Activated CD8-positive, alpha-beta memory T cell treated with anti-CD3 and anti-CD28 coated beads, Interleukin-2, amount 10 ng/mL, durations not matched to agents 7 days and 5 days (primary cell): ENCODE measurements at regions not wholly inside any gene's neighbourhood (a gene's known extent, or its start where the extent isn't known, plus 50 kb on each side); places are given as distances from the start of the nearest gene placed in this dataset.
"Not testable (repeated sequence)": the region's sequence is repeated elsewhere in the genome, so short reads cannot be mapped to it uniquely, and the experiment has no call there.

Experiments used
- ATAC-seq: fragments of 150-1000 bp; cut with Tn5 transposase; one replicate; pipeline ENCODE4 v1.10.0; 2021; ENCODE audit warnings: moderate library complexity
- CTCF ChIA-PET: fragments of 350-600 bp; sonication (Branson Sonifier 250); formaldehyde crosslinking; loops from one replicate; lab custom pipeline; 2021; ENCODE audit warnings: antibody characterized with exemption; lab: Charles Lee
- DNase-seq: peaks from one replicate; pipeline ENCODE4 v3.0.0-alpha.2; 2020
- H3K27ac Mint-ChIP-seq: one replicate; pipeline ENCODE4 v1.8.0; 2021; ENCODE audit warnings: mild to moderate bottlenecking, mixed read lengths
- H3K27me3 Mint-ChIP-seq: one replicate; pipeline ENCODE4 v1.8.0; 2021; ENCODE audit warnings: mixed read lengths
- H3K36me3 Mint-ChIP-seq: one replicate; pipeline ENCODE4 v1.8.0; 2021; ENCODE audit warnings: mild to moderate bottlenecking, mixed read lengths
- H3K4me1 Mint-ChIP-seq: one replicate; pipeline ENCODE4 v1.8.0; 2021; ENCODE audit warnings: mixed read lengths
- H3K4me3 Mint-ChIP-seq: one replicate; pipeline ENCODE4 v1.8.0; 2021; ENCODE audit warnings: mild to moderate bottlenecking, moderate library complexity, mixed read lengths
- H3K9me3 Mint-ChIP-seq: one replicate; pipeline ENCODE4 v1.8.0; 2022; ENCODE audit warnings: low read depth, mixed read lengths

- DNase-seq (no peak), ATAC-seq (no peak)
- no peaks in the 10 kb centered on the region for H3K36me3 Mint-ChIP-seq
- H3K4me3 Mint-ChIP-seq: no peak overlapping the region
- CTCF ChIA-PET: interaction anchor here (1.0 kb wide), 1 partner anchor 46 kb away, joined by 3 read pairs; no protein-coding TSS in a partner anchor
- no peak overlapping the region for H3K27ac Mint-ChIP-seq
- no peaks in the 10 kb centered on the region for H3K27me3 Mint-ChIP-seq
- H3K9me3 Mint-ChIP-seq: peaks cover 2% of the 10 kb centered on the region
- no peaks in the 10 kb centered on the region for H3K4me1 Mint-ChIP-seq
Measured at GRCh38 chr1:221575605-221576004, 166.3 kb downstream of the DUSP10 start.

DNA sequence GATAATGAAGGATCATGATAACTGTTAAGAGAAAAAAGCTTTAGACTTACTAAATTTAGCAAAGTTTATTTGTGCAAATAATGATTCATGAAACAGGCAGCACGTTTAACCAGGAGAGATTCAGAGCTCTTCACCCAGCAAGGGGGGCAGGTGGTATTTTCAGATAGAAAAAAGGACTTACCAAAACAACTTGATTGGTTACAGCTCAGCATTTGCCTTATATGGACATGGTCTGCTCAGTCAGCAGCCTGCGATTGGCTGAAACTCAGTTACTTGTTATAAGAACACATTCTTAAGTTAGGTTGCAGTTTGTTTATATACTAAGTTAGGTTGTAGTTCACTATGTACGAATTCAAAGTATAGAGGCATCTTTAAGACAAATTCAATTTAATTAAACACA lies 165.6 kb downstream of the DUSP10 start:
- no peaks in the 10 kb centered on the region for H3K27me3 Mint-ChIP-seq
- no peak for DNase-seq
- H3K4me1 Mint-ChIP-seq: no peaks in the 10 kb centered on the region
- CTCF ChIA-PET: no interaction called here
- no peak for ATAC-seq
- H3K27ac Mint-ChIP-seq: no peak overlapping the region
- H3K36me3 Mint-ChIP-seq: no peaks in the 10 kb centered on the region
- H3K4me3 Mint-ChIP-seq: no peak overlapping the region
- peaks cover 2% of the 10 kb centered on the region for H3K9me3 Mint-ChIP-seq

DNA sequence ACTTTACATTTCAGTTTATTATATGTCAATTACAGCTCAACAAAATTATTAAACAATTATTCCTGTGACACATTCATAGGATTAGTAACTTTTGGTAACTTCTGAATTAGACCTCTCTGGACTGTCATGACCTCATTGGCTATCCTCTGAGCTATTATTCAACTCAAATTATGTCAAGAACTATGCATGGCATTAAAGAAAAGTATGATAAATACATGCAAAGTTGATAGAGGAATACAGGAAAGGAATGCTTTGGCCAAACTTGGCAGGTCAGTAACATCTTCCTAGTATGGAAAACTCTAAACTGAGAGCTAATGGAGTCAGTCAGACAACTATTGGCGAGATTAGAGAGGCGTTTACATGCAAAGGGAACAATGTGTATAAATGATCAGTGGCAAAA lies 158.4 kb downstream of the DUSP10 start:
- Mint-ChIP-seq H3K4me3 (no peak overlapping the region), H3K9me3 (peaks cover 5% of the 10 kb centered on the region), H3K27me3 (peaks cover 3% of the 10 kb centered on the region), H3K4me1 (no peaks in the 10 kb centered on the region), H3K27ac (no peak overlapping the region), H3K36me3 (peaks cover 2% of the 10 kb centered on the region)
- ATAC-seq (no peak), DNase-seq (no peak)
- CTCF ChIA-PET: no interaction called here

- CTCF ChIA-PET, ATAC-seq, H3K36me3 Mint-ChIP-seq, H3K9me3 Mint-ChIP-seq, H3K4me1 Mint-ChIP-seq, H3K27ac Mint-ChIP-seq, H3K4me3 Mint-ChIP-seq, H3K27me3 Mint-ChIP-seq, DNase-seq: not testable (repeated sequence)
Measured at GRCh38 chr1:221587013-221587412, 154.9 kb downstream of the DUSP10 start.

- DNase-seq, H3K4me3 Mint-ChIP-seq, H3K36me3 Mint-ChIP-seq, CTCF ChIA-PET, ATAC-seq, H3K27me3 Mint-ChIP-seq, H3K9me3 Mint-ChIP-seq, H3K27ac Mint-ChIP-seq, H3K4me1 Mint-ChIP-seq: not testable (repeated sequence)
Measured at GRCh38 chr1:221591250-221591649, 150.6 kb downstream of the DUSP10 start.

DNA sequence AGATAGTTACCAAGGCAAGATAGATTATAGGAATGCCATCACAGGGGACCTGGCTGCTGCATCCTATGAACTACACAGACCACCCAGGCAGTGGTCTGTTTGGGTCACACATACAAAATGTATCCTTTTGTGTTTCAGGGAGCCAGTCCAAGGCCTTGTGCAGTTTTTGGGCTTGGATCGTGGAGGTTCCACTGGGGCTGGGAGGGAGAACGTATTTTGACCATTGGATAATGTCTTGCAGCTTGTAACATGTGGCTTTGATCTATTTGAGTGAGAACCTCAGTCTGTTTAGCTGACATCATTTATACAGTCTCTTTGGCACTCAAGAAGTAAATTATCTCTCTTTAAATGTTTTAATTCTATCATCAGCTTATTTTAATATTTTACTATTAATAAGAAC lies 147.3 kb downstream of the DUSP10 start:
- no peak for ATAC-seq
- CTCF ChIA-PET: no interaction called here
- no peaks in the 10 kb centered on the region for H3K4me1 Mint-ChIP-seq
- no peaks in the 10 kb centered on the region for H3K9me3 Mint-ChIP-seq
- no peak overlapping the region for H3K27ac Mint-ChIP-seq
- DNase-seq: no peak
- H3K27me3 Mint-ChIP-seq: no peaks in the 10 kb centered on the region
- no peak overlapping the region for H3K4me3 Mint-ChIP-seq
- H3K36me3 Mint-ChIP-seq: no peaks in the 10 kb centered on the region

DNA sequence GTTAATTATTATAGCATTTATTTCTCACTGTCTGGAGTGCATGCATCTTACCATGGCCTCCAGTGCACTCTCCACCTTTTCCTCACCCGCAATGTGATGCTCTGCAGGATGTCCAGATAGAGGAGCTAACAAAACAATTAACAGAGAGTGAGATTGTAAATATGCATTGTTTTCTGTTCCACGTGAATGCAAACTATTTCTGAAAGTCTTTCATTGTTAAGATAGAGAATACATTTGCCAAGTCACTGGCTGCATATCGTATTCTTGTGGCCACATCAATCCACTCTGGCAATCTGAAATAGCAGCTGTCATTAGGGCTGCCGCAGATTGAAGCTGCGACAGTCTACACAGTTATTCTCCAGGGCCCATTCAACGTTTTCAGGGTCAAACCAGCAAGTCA lies 143.8 kb downstream of the DUSP10 start:
- Mint-ChIP-seq H3K27me3 (no peaks in the 10 kb centered on the region), H3K4me3 (no peak overlapping the region), H3K9me3 (no peaks in the 10 kb centered on the region), H3K27ac (no peak overlapping the region), H3K36me3 (no peaks in the 10 kb centered on the region), H3K4me1 (no peaks in the 10 kb centered on the region)
- DNase-seq (no peak), ATAC-seq (no peak)
- CTCF ChIA-PET: no interaction called here

GRCh38 chr1:221601166-221601565 lies 140.7 kb downstream of the DUSP10 start:
- no peaks in the 10 kb centered on the region for H3K36me3 Mint-ChIP-seq
- no peaks in the 10 kb centered on the region for H3K27me3 Mint-ChIP-seq
- H3K4me1 Mint-ChIP-seq: no peaks in the 10 kb centered on the region
- ATAC-seq (no peak), DNase-seq (no peak)
- H3K4me3 Mint-ChIP-seq: no peak overlapping the region
- no peak overlapping the region for H3K27ac Mint-ChIP-seq
- CTCF ChIA-PET: no interaction called here
- no peaks in the 10 kb centered on the region for H3K9me3 Mint-ChIP-seq

GRCh38 chr1:221602830-221603229 lies 139.1 kb downstream of the DUSP10 start:
- CTCF ChIA-PET: interaction anchor here (1.6 kb wide), 1 partner anchor 12 kb away, joined by 3 read pairs; no protein-coding TSS in a partner anchor
- Mint-ChIP-seq H3K4me3 (no peak overlapping the region), H3K4me1 (no peaks in the 10 kb centered on the region), H3K27me3 (no peaks in the 10 kb centered on the region), H3K9me3 (no peaks in the 10 kb centered on the region), H3K36me3 (no peaks in the 10 kb centered on the region), H3K27ac (no peak overlapping the region)
- ATAC-seq: no peak
- DNase-seq: no peak

DNA sequence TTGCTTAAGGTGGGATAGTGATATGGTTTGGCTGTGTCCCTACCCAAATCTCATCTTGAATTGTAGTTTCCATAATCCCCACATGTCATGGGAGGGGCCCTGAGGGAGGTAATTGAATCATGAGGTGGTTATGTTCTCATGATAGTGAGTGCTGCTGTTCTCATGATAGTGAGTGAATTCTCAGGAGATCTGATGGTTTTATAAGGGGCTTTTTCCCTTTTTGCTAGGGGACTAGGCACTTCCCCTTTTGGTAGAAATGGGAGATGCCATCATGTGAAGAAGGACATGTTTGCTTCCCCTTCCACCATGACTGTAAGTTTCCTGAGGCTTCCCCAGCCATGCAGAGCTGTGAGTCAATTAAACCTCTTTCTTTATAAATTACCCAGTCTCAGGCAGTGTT lies 137.5 kb downstream of the DUSP10 start:
- ATAC-seq, H3K4me1 Mint-ChIP-seq, H3K36me3 Mint-ChIP-seq, H3K9me3 Mint-ChIP-seq, H3K4me3 Mint-ChIP-seq, CTCF ChIA-PET, DNase-seq, H3K27me3 Mint-ChIP-seq, H3K27ac Mint-ChIP-seq: not testable (repeated sequence)

DNA sequence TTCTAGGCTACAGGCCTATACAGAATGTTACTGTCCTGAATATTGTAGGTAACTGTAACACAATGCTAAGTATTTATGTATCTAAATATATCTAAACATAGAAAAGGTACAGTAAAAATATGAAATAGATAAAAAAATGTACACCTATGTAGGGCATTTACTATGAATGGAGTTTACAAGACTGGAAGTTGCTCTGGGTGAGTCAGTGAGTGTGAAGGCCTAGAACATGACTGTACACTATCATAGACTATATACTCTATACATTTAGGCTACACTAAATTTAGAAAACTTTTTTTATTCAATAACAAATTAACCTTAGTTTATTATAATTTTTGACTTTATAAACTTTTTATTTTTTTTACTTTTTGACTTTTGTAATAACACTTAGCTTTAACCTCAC lies 136.9 kb downstream of the DUSP10 start:
- CTCF ChIA-PET: no interaction called here
- Mint-ChIP-seq H3K9me3 (no peaks in the 10 kb centered on the region), H3K27me3 (no peaks in the 10 kb centered on the region), H3K27ac (no peak overlapping the region), H3K36me3 (no peaks in the 10 kb centered on the region), H3K4me3 (no peak overlapping the region), H3K4me1 (no peaks in the 10 kb centered on the region)
- ATAC-seq: no peak
- no peak for DNase-seq

DNA sequence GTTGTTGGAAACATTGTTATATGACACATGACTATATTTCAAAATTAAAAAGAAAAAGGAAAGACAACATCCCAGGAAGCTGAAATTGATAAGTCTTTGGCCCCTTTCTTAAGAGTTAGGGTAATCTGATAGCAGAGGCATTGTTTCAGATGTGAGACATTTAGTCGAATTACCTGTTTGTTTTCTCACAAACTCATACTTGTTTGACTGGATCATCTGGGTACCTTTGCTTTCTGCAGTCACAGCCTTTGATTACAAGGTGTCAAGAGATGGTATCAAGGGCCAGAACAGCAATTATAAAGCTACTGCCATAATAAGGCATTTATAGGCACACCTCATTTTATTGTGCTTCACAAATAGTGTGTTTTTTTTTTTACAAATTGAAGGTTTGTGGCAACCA lies 136.3 kb downstream of the DUSP10 start:
- ATAC-seq (no peak), DNase-seq (no peak)
- Mint-ChIP-seq H3K27ac (no peak overlapping the region), H3K9me3 (no peaks in the 10 kb centered on the region), H3K4me1 (no peaks in the 10 kb centered on the region), H3K36me3 (no peaks in the 10 kb centered on the region), H3K4me3 (no peak overlapping the region), H3K27me3 (no peaks in the 10 kb centered on the region)
- CTCF ChIA-PET: no interaction called here

DNA sequence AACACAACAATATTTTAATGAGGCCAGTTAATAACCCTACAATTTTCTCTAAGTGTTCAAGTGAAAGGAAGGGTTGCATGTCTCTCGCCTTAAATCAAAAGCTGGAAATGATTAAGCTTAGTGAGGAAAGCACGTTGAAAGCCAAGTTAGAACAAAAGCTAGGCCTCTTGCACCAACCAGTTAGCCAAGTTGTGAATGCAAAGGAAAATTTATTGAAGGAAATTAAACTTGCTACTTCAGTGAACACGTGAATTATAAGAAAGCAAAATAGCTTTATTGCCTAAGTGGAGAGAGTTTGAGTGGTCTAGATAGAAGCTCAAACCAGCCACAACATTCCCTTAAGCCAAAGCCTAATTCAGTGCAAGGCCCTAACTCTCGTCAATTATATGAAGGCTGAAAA lies 135.6 kb downstream of the DUSP10 start:
- DNase-seq: no peak
- H3K4me1 Mint-ChIP-seq: no peaks in the 10 kb centered on the region
- CTCF ChIA-PET: no interaction called here

DNA sequence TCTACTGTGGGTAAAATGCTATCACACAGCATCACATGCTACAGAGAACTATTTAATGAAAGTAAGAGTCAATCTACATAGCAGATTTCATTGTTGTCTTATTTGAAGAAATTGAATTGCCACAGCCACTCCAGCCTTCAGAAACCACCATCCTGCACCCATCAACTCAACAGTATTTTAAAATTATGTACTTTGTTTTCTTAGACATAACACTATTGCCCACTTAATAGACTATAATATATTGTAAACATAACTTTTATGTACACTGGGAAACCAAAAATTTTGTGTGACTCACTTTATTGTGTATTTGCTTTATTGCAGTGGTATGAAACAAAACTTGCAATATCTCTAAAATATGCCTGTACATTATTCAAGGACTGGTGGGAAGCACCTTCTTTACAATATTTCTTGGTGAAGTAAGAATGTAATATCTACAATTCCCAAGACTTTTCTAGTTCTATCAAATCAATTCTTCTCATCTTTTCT lies 133.0 kb downstream of the DUSP10 start:
- no peak for ATAC-seq
- H3K4me1 Mint-ChIP-seq: peaks cover 4% of the 10 kb centered on the region
- no peaks in the 10 kb centered on the region for H3K27me3 Mint-ChIP-seq
- no peak overlapping the region for H3K27ac Mint-ChIP-seq
- no peak for DNase-seq
- H3K36me3 Mint-ChIP-seq: no peaks in the 10 kb centered on the region
- CTCF ChIA-PET: no interaction called here
- no peak overlapping the region for H3K4me3 Mint-ChIP-seq
- H3K9me3 Mint-ChIP-seq: no peaks in the 10 kb centered on the region

More for the DNA sequence above, 135.6 kb downstream of the DUSP10 start:
- H3K27ac Mint-ChIP-seq: no peak overlapping the region
- H3K4me3 Mint-ChIP-seq: no peak overlapping the region
- no peak for ATAC-seq
- H3K27me3 Mint-ChIP-seq: no peaks in the 10 kb centered on the region
- no peaks in the 10 kb centered on the region for H3K9me3 Mint-ChIP-seq
- H3K36me3 Mint-ChIP-seq: no peaks in the 10 kb centered on the region

DNA sequence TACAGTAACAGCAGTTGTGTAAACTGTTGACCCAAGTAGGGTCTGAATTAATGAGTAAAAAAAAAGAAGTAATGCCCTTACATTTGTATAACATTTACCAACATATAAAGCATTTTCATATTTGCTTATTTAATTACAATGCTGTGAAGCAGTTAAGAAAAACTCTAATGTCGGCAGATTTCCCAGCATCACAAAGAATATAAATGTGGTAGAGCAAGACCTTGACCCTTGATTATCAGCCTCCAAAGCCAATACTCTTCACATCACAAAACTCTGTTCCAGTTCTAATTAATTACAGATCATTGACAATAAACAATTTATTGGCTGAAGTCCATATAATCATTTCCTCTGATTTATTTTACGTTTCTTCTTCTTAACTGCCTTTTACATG lies 130.2 kb downstream of the DUSP10 start:
- no peaks in the 10 kb centered on the region for H3K27me3 Mint-ChIP-seq
- DNase-seq: no peak
- H3K4me3 Mint-ChIP-seq: no peak overlapping the region
- CTCF ChIA-PET: no interaction called here
- no peak overlapping the region for H3K27ac Mint-ChIP-seq
- H3K36me3 Mint-ChIP-seq: no peaks in the 10 kb centered on the region
- no peak for ATAC-seq
- peaks cover 4% of the 10 kb centered on the region for H3K4me1 Mint-ChIP-seq
- no peaks in the 10 kb centered on the region for H3K9me3 Mint-ChIP-seq
